Astrocyte (in vitro differentiated cells and primary cell): ENCODE measurements at regions not wholly inside any gene's neighbourhood (a gene's known extent, or its start where the extent isn't known, plus 50 kb on each side); places are given as distances from the start of the nearest gene placed in this dataset.
"Not testable (repeated sequence)": the region's sequence is repeated elsewhere in the genome, so short reads cannot be mapped to it uniquely, and the experiment has no call there.

Source experiments
- DNase-seq: peaks from one replicate; pipeline ENCODE4 v3.0.0-alpha.2; 2010; ENCODE audit warnings: low read depth
- FAIRE-seq: peaks from 2 replicates; lab custom pipeline; 2011; peaks lifted over from hg19 to GRCh38; lab: Jason Lieb, UNC
- H2AFZ ChIP-seq: 2 replicates; pipeline ENCODE4 v1.6.0; 2012; ENCODE audit warnings: low read depth, low read length, inconsistent platforms
- H3K27ac ChIP-seq: 2 replicates; pipeline ENCODE4 v1.5.1; 2011; ENCODE audit warnings: low read depth, low read length, inconsistent platforms
- H3K27me3 ChIP-seq: 2 replicates; pipeline ENCODE4 v1.6.0; 2011; ENCODE audit warnings: low read length, inconsistent platforms; ENCODE audit not compliant: insufficient read depth
- H3K36me3 ChIP-seq: 2 replicates; pipeline ENCODE4 v1.5.1; 2011; ENCODE audit warnings: low read length, inconsistent platforms; ENCODE audit not compliant: insufficient read depth
- H3K4me1 ChIP-seq: 2 replicates; pipeline ENCODE4 v1.5.1; 2011; ENCODE audit warnings: low read length, inconsistent platforms; ENCODE audit not compliant: insufficient read depth
- H3K4me2 ChIP-seq: 2 replicates; pipeline ENCODE4 v1.6.0; 2012; ENCODE audit warnings: low read length, inconsistent platforms
- H3K4me3 ChIP-seq: 2 replicates; pipeline ENCODE4 v1.5.1; 2011; ENCODE audit warnings: low read depth, mild to moderate bottlenecking, low read length, inconsistent platforms; ENCODE audit not compliant: insufficient read depth
- H3K79me2 ChIP-seq: 2 replicates; pipeline ENCODE4 v1.6.0; 2012; ENCODE audit warnings: mild to moderate bottlenecking, low read length, inconsistent platforms; ENCODE audit not compliant: insufficient read depth
- H3K9ac ChIP-seq: 2 replicates; pipeline ENCODE4 v1.6.0; 2012; ENCODE audit warnings: mild to moderate bottlenecking, low read length, inconsistent platforms
- H3K9me3 ChIP-seq: 2 replicates; pipeline ENCODE4 v1.5.1; 2012; ENCODE audit warnings: low read depth, mild to moderate bottlenecking, low read length, inconsistent platforms; ENCODE audit not compliant: insufficient read depth
- H4K20me1 ChIP-seq: 2 replicates; pipeline ENCODE4 v1.6.0; 2012; ENCODE audit warnings: low read length, inconsistent platforms; ENCODE audit not compliant: insufficient read depth
- H3K27ac Mint-ChIP-seq: one replicate; pipeline ENCODE4 v1.8.0; 2021; ENCODE audit warnings: mild to moderate bottlenecking, mixed read lengths; ENCODE audit not compliant: unreplicated experiment
- H3K27me3 Mint-ChIP-seq: one replicate; pipeline ENCODE4 v1.8.0; 2021; ENCODE audit warnings: low read depth, mixed read lengths; ENCODE audit not compliant: unreplicated experiment
- H3K36me3 Mint-ChIP-seq: one replicate; pipeline ENCODE4 v1.8.0; 2021; ENCODE audit warnings: low read depth, mixed read lengths; ENCODE audit not compliant: unreplicated experiment
- H3K4me1 Mint-ChIP-seq: one replicate; pipeline ENCODE4 v1.8.0; 2021; ENCODE audit warnings: low read depth, mixed read lengths; ENCODE audit not compliant: unreplicated experiment
- H3K4me3 Mint-ChIP-seq: one replicate; pipeline ENCODE4 v1.8.0; 2021; ENCODE audit warnings: mild to moderate bottlenecking, moderate library complexity, mixed read lengths; ENCODE audit not compliant: unreplicated experiment
- H3K9me3 Mint-ChIP-seq: one replicate; pipeline ENCODE4 v1.8.0; 2021; ENCODE audit warnings: mild to moderate bottlenecking, mixed read lengths; ENCODE audit not compliant: unreplicated experiment
- EZH2 ChIP-seq: IDR thresholded peaks from 2 replicates; pipeline ENCODE4 v1.6.1; 2012; ENCODE audit warnings: mild to moderate bottlenecking, low read length, inconsistent platforms; ENCODE audit not compliant: insufficient read depth
- TF ChIP-seq, protein P1 (sequence below): IDR thresholded peaks from 2 replicates; pipeline ENCODE4 v1.5.1; 2011; ENCODE audit warnings: low read depth, mild to moderate bottlenecking, inconsistent platforms, low read length, moderate library complexity; ENCODE audit not compliant: insufficient read depth

DNA sequence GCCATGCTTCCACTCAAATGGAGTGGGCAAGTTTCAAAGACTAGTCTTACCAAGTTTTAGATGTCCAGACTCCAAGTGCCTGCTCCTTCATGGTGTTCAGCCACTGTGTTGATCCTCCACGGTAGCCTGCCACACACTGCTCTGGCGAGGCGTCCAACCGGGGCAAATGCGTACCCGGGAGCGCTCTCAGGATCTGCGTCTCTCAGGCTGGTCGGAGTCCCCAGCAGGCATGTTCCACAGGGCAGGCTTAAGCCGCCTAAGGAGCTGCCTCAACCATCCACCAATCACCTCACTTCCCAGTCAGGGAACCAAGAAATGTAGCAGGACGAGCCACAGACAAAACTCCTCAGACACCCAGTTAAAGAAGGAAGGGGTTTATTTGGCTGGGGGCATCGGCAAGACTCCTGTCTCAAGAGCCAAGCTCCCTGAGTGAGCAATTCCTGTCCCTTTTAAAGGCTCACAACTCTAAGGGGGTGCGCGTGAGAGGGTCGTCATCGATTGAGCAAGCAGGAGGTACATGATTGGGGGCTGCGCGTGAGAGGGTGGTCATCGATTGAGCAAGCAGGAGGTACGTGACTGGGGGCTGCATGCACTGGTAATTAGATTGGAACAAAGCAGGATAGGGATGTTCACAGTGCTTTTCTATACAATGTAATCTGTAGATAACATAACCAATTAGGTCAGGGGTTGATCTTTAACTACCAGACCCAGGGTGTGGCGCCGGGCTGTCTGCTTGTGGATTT, 816.2 kb downstream of the TRIB2 start:
- H3K4me1 Mint-ChIP-seq, FAIRE-seq, H3K36me3 ChIP-seq, H3K27ac Mint-ChIP-seq, H3K27me3 Mint-ChIP-seq, DNase-seq, H3K9ac ChIP-seq, H3K4me3 ChIP-seq, H3K36me3 Mint-ChIP-seq, H3K4me2 ChIP-seq, H2AFZ ChIP-seq, H3K9me3 Mint-ChIP-seq, H4K20me1 ChIP-seq, H3K4me1 ChIP-seq, H3K79me2 ChIP-seq, H3K9me3 ChIP-seq, H3K4me3 Mint-ChIP-seq, H3K27me3 ChIP-seq, H3K27ac ChIP-seq: not testable (repeated sequence)

DNA sequence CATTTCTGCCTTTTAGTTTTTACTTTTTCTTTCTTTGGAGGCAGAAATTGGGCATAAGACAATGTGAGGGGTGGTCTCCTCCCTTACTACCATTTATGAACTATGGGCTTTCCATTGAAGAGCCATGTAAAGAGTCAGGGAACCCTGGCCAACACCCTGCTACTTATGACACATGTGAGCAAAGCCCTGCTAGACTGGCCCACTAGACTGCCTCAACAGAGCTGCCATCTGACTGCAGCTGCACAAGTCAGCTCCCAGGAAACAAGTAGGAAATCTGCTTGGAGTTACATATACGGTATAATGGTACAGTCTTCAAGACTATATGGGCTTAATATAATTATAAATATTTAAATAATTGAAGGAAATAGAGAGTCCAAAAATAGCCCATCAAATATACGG, 816.8 kb downstream of the TRIB2 start:
- FAIRE-seq: no peak
- Histone ChIP-seq H2AFZ (no peak overlapping the region), H3K4me1 (no peaks in the 10 kb centered on the region)

DNA sequence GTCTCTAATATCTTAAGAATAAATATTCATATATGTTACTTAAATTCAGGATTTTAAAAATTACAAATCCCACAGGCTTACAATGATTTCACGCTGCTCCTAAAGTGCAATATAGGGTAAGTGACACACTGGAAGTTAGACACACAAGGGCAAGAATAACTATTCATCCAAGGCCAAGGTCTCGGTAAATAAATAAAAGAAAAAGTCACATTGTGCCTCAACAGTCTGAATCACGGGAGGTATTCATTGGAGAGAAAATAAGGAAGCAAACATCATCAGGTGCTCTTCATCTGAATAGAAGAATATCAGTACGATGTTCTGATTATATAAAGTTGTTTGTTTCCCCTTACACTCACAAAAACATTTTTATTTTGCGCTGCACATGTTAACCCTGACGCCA, 820.2 kb downstream of the TRIB2 start:
- Histone ChIP-seq H4K20me1 (no peaks in the 10 kb centered on the region), H3K79me2 (no peaks in the 10 kb centered on the region)

More for the DNA sequence above, 816.8 kb downstream of the TRIB2 start:
- Mint-ChIP-seq H3K27ac (no peak overlapping the region), H3K4me3 (no peak overlapping the region), H3K27me3 (no peaks in the 10 kb centered on the region), H3K9me3 (peaks cover 4% of the 10 kb centered on the region), H3K4me1 (no peaks in the 10 kb centered on the region), H3K36me3 (no peaks in the 10 kb centered on the region)
- no peak overlapping the region for H3K4me3 ChIP-seq
- no peak for DNase-seq
- H3K9ac ChIP-seq: no peak overlapping the region
- H3K9me3 ChIP-seq: no peaks in the 10 kb centered on the region
- no peaks in the 10 kb centered on the region for H4K20me1 ChIP-seq
- no peak overlapping the region for H3K4me2 ChIP-seq
- no peaks in the 10 kb centered on the region for H3K36me3 ChIP-seq
- TF ChIP-seq, protein P1, sequence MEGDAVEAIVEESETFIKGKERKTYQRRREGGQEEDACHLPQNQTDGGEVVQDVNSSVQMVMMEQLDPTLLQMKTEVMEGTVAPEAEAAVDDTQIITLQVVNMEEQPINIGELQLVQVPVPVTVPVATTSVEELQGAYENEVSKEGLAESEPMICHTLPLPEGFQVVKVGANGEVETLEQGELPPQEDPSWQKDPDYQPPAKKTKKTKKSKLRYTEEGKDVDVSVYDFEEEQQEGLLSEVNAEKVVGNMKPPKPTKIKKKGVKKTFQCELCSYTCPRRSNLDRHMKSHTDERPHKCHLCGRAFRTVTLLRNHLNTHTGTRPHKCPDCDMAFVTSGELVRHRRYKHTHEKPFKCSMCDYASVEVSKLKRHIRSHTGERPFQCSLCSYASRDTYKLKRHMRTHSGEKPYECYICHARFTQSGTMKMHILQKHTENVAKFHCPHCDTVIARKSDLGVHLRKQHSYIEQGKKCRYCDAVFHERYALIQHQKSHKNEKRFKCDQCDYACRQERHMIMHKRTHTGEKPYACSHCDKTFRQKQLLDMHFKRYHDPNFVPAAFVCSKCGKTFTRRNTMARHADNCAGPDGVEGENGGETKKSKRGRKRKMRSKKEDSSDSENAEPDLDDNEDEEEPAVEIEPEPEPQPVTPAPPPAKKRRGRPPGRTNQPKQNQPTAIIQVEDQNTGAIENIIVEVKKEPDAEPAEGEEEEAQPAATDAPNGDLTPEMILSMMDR: no peak
- no peak for TF ChIP-seq EZH2
- H3K27ac ChIP-seq: no peak overlapping the region
- no peaks in the 10 kb centered on the region for H3K79me2 ChIP-seq
- no peaks in the 10 kb centered on the region for H3K27me3 ChIP-seq

More for the DNA sequence above, 820.2 kb downstream of the TRIB2 start:
- Mint-ChIP-seq H3K36me3 (no peaks in the 10 kb centered on the region), H3K4me1 (no peaks in the 10 kb centered on the region), H3K27ac (no peak overlapping the region), H3K9me3 (peaks cover 4% of the 10 kb centered on the region), H3K4me3 (no peak overlapping the region), H3K27me3 (peaks cover 2% of the 10 kb centered on the region)
- FAIRE-seq: no peak
- H3K9me3 ChIP-seq: no peaks in the 10 kb centered on the region
- no peak overlapping the region for H3K9ac ChIP-seq
- no peak overlapping the region for H3K4me3 ChIP-seq
- TF ChIP-seq, protein P1: no peak
- TF ChIP-seq EZH2: no peak
- no peak overlapping the region for H3K27ac ChIP-seq
- no peaks in the 10 kb centered on the region for H3K36me3 ChIP-seq
- no peaks in the 10 kb centered on the region for H3K4me1 ChIP-seq
- H2AFZ ChIP-seq: no peak overlapping the region
- no peak overlapping the region for H3K4me2 ChIP-seq
- H3K27me3 ChIP-seq: no peaks in the 10 kb centered on the region
- no peak for DNase-seq
